PC-9 (cell line): ENCODE measurements at regions not wholly inside any gene's neighbourhood (a gene's known extent, or its start where the extent isn't known, plus 50 kb on each side); places are given as distances from the start of the nearest gene placed in this dataset.

ENCODE experiments used
- CTCF ChIP-seq: fragments of 200-600 bp; sonication (generic); conservative IDR thresholded peaks from 2 replicates; pipeline ENCODE4 v1.6.1; 2017; ENCODE audit warnings: mixed run types, antibody characterized with exemption, mild to moderate bottlenecking, moderate library complexity
- EZH2 ChIP-seq: fragments of 200-600 bp; sonication (generic); IDR thresholded peaks from 2 replicates; pipeline ENCODE4 v1.8.0; 2017; ENCODE audit warnings: antibody characterized with exemption, low read depth

- no peak for TF ChIP-seq CTCF
- TF ChIP-seq EZH2 = no peak
These were observed 378.3 kb downstream of the FAM181B start for GRCh38 chr11:82355313-82355823.
